Stimulated activated CD4-positive, alpha-beta T cell treated with anti-CD3 and anti-CD28 coated beads, Interleukin-12 subunit alpha, Interleukin-12 subunit beta, amount 100 ng/mL, for 24 hours (primary cell): ENCODE measurements at regions not wholly inside any gene's neighbourhood (a gene's known extent, or its start where the extent isn't known, plus 50 kb on each side); places are given as distances from the start of the nearest gene placed in this dataset.
"Not testable (repeated sequence)": the region's sequence is repeated elsewhere in the genome, so short reads cannot be mapped to it uniquely, and the experiment has no call there.

Experiments
- DNase-seq, 2 experiments: peaks; one replicate each; pipeline ENCODE4 v3.0.0-alpha.2; 2020; ENCODE audit warnings: low read depth in 2 of 2

DNA sequence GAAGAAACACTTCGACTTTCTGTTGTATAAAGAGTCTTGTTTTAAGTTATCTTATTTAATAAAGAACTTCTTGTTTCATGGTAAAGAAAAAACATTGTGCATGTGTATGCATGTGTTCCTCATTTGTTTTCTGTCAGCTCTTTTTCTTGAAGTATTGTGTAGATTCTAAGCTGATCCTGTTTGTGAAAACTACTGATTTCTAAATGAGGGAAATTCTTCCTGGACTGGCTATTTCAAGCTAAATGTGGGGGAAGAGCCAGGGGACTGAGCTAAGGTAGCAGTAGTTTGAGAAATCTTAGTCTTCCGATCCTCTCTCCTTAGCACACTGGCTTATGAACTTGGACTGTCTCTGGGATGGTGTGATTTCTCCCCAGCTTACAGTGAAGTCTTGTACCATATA lies 56.4 kb upstream of the RBMS1 start:
- DNase-seq, result no peak

DNA sequence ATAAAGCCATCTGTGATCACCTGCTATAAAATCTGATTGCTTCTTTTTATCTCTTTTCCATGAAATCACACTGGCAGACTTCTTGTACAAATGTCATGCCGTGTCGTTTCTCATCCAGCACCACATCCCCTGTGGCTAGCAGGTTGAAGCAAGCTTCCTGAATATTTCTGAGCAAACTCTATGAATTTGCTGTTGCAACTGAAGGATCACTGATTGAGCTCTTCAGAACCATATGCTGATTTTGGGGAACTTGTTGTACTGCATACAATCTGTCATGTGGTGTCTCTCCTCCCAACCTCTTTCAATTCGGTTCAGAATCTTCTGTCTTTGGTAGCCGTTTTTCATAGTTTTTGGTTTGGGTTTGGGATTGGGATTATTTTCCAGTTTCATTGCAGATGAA lies 57.7 kb upstream of the RBMS1 start:
- DNase-seq, result no peak

DNA sequence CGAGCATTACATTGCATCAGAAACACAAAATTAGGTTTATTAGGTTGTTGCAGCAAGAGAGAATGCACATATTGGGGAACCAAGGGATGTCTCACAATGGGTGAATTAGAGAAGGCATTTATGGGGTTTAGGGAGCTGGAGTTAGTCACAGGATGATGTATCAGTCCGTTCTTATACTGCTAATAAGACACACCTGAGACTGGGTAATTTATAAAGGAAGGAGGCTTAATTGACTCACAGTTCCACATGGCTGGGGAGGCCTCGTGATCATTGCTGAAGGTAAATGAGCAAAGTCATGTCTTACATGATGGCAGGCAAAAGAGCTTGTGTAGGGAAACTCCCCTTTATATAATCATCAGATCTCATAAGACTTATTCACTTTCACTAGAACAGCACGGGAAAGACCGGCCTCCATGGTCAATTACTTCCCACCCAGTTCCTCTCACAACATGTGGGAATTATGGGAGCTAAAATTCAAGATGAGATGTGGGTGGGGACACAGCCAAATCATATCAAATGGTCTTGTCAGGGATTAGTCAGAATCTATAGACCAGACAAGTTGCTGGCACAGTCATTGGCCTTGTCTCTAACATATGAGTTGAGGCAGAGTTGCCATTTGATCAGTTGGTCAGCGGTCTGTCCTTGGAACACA lies 61.9 kb upstream of the RBMS1 start:
- no peak for DNase-seq

DNA sequence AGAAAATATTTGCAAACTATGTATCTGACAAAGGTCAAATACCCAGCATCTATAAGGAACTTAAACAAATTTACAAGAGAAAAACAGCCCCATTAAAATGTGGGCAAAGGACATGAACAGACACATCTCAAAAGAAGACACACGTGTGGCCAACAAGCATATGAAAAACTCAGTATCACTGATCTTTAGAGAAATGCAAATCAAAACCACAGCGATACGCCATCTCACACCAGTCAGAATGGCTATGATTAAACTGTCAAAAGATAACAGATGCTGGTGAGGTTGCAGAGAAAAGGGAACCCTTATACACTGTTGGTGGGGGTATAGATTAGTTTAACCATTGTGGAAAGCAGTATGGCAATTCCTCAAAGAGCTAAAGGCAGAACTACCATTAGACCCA lies 64.3 kb upstream of the RBMS1 start:
- DNase-seq, result no peak

DNA sequence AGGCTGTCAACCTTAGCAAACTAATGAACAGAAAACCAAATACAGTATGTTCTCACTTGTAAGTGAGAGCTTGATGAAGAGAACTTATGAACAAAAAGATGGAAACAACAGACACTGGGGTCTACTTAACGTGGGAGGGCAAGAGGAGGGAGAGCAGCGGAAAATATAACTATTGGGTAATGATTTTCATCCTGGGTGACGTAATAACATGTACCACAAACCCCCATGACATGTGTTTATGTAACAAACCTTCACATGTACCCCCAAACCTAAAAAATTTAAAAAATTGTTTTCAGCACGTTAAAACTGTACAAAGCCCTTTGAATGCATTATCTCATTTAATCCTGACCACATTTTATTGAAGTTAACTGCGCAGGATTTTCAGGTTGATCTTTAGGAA lies 64.9 kb upstream of the RBMS1 start:
- no peak for DNase-seq

DNA sequence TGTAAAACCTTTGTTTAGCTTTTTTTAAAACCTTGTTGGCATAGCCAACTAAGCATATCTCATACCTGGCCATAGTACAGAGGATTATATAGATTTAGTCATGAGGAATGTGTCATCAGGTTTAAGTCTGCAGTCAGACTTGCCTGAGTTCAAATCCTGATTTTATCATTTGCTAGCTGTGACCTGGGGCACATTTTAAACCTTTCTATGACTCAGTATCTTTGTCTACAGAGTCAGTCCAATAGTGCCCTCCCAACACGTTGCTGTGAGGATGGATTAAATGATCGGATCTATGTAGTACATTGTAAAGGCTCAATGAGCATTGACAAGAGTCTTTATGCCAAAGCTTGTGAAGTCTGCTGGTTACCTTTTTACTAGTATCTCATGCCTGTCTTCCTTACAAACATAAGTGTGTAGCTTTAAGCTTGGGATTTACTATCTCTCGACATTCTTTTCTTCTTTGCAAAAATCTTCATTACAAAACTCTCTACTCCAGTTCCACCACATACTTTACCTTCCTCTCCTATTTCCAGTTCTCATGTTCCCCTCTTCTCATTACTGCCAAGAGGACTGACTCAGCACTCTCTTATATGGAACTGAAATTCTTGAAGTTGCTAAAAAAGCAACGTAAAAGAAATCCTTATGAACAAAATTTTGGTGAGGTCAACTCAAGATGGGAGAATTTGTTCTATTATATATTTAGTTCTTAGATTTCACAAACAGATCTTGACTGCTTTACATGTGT lies 68.1 kb upstream of the RBMS1 start:
- no peak for DNase-seq

DNA sequence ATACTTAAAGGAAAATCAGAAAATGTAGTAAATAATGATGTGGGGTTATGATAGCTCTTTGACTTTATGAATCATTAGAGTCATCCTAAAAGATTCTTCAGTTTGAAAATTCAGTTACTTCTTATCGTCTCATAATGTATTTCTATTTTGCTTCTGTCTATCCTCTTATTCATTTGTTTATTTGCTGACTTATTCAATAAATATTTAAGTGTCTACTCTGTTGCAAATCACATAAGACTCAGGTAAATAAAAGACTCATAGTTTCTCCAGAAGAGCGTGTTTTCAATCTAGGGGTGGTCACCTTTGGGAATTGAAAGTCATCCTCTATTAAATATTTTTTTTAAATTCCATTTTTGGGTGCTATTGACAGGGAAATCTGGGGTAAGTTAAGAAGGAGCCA lies 69.1 kb upstream of the RBMS1 start:
- DNase-seq, result no peak

DNA sequence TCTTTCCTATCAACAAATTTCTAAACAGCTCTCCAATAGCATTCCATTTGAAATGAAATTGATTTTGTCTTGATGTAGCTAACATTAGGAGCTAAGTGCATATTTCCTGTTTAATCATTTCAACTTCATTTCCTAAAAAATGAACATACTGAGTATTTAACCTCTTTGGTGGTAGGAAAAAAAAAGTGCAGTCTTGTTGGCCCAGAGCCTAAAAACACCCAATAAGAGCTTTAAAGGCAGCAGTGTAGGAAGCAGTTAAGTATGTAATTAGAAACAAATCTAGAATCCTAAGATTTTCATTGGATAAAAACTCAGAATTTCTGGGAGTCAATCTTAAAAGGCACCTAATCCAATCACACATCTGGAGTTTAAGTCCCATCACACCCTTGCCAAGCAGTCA lies 71.0 kb upstream of the RBMS1 start:
- no peak for DNase-seq

DNA sequence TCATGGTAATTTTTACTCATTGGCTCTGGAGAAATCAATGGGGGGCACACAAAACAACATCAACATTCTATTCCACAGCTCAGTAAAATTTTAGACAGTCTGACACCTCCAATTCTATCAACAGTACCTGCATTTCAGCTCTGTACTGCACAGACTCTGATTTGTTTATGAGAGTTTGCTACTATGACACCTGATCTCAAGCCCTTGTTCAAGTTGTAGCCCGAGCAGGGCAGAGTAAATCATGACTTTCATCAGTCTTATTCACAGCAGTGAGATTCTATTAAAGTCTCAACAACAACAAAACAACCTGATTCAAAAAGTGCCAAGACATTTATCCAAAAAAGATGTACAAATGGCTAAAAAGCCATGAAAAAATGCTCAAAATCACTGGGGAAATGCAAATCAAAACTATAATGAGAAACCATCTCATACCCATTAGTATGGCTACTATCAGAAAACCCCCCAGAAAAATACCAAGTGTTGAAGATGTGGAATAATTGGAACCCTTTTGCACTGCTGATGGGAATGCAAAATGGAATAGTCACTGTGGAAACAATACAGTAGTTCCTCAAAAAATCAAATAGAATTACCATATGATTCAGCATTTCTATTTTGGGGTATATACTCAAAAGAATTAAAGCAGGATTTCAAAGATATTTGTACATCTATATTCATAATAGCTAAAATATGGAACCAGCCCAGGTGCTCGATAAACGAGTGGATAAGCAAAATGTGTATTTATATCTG lies 71.7 kb upstream of the RBMS1 start:
- DNase-seq, result no peak

DNA sequence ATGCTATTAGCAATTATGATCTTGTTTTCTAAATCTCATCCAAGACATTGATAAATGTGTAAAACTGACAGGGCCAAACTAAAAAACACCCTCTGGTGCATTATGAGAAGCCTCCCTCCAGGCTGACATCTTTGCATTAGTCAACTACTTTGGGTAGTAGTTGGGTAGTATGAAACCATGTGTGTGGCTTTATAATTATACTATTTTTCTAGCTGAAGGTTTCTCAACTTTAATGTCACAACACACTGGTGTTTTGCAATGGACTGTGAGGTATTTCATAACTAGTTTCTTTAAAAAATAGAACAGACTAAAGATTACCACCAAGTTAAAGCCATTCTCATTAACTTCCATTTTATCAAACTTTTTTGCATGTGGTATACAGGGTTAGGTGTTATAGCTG lies 73.1 kb upstream of the RBMS1 start:
- no peak for DNase-seq

DNA sequence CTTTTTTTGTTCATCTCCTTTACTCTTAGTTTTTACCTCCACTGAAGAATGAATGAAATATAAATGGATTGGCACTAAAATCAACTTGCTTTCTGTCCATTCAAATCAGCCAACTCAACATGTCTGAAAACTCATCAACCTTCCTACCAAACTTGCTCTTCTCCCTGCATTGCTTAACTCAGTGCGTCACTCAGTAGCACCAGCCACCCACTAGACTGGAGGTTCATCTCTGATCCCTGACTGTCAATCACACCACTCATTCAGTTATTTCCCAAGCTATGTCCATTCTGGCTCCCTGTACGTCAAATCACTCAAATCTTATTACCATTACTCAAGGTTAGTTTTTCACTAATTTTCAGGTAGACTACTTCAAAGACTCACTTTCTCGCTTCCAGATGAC lies 75.2 kb upstream of the RBMS1 start:
- DNase-seq, result no peak

DNA sequence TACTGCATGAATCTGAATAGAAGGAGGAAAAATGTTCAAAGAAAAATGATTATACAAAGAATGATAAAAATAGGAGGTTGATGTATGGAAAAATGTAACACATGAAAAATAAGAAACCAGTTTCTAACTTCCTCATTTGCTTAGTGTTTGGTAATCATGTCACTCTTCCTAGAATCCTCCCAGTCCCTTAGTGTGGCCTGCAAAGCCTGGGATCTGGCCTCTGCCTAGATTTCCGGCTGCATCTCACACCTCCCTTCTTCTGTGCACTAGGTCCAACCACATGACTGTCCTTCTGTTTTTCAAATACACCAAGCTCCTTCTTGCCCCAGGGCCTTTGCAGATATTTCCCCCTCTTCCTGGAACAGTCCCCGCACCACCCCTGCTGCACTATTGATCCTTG lies 76.8 kb upstream of the RBMS1 start:
- no peak for DNase-seq

DNA sequence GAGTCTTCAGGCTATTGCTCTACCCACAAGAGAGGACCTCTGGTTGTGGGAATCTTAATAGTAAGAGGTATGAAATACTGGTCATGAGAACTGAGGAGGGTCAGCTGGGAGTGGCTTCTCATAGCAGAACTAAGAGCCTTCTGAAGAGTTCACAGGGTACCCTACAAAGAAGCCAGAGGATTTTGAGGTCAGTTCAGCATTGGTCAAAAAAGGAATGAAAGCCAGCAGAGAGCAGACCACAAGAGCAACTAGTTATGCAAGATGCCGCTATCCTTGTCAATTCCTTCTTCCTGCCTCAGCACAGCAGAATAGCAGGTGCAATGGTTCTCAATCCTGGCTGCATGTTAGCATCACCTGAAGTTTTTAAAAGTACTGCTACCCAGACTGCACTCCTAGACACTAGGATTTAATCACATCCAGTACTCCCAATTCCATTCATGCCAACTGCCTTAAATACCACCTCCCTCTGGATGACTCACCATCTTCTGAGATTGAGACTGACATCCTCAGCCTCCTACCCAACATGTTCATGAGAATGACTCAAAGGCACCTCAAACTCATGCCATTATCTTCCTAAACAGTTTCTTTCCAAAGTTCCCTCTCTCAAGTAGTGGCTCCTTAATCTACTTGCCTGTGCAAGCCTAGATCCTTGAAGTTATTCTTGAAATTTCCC lies 81.0 kb upstream of the RBMS1 start:
- no peak for DNase-seq

DNA sequence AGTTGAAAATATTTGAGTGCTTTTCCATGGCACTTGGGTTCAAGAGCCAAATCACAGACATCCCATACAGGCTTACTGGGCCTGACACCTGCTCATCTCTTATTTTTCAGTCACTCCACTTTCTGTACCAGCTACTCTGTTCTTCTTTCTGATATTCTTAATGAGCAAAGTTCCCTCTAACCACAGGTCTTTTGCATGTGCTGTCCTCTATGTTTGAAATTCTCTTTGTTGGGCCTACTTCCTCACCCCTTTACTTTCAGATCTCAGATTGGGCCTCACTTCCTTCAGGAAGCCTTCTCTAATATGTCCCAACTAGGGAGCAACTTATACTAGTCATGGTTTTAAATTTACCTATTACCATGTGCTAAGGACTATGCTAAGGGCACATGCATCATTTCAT lies 81.8 kb upstream of the RBMS1 start:
- DNase-seq, result no peak

DNA sequence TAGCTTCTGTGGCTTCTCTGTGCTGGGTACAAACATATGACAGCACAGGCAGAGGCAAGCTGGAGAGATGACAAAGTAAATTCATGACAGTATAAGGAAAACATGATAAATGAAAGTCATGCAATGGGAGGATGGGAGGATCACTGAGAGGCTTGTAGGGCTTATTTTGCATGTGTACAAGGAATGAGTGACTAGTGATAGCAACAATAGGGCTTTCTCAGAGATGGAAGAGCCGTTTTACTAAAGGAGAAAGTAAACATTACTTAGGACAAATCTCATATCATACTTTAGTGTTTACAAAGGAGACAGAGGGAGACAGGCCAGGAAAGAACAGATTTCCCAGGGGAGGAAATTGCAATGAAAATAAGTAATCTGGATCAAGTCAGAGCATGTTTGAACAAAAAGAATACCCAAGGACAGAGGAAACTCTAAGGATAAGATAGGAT lies 82.5 kb upstream of the RBMS1 start:
- DNase-seq, result no peak

DNA sequence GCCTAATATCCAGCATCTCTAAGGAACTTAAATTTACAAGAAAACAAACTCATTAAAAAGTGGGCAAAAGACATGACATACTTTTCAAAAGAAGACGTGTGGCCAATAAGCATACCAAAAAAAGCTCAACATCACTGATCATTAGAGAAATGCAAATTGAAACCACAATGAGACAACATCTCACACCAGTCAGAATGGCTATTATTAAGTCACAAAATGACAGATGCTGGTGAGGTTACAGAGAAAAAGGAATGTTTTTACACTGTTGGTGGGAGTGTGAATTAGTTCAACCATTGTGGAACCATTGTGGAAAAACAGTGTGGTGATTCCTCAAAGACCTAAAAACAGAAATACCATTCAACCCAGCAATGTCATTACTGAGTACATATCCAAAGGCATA lies 83.5 kb upstream of the RBMS1 start:
- DNase-seq, result not testable (repeated sequence)

DNA sequence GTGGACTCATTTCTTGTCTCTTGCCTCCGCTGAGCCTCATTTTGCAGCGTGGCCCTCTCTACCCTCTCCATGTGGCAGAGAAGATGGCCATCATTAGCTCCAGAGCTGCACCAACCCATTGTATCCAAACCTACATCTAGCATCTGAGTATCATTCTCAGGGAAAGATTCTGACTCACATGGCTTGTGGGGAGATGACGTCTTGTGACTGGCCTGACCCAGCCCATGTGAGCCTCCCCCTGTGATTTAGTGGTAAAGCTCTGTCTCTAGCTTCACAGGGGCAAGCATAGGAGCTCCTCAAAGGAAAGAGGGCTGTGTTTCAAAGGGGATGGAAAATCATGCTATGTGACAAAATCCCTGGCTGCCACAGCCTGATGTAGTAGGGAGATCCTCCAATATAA lies 87.4 kb upstream of the RBMS1 start:
- DNase-seq, result no peak

DNA sequence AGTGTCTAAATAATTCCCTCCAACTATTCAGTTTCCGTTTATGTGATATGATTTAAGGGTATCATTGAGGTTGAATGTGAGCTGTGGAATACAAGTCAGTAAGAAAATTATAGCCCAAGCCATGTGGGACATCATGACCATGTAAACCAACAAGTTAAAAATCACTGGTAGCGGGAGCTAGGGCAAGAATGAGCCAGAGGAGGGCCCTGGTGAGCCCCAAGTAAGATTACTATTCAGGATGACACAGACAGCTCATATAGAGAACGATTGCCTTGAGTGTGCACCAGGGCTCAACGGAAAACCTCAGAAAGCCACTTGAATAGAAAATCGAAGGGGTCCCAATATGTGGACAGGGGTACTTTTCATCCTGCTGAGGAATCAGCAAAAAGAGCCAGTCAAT lies 87.8 kb upstream of the RBMS1 start:
- DNase-seq, result no peak

DNA sequence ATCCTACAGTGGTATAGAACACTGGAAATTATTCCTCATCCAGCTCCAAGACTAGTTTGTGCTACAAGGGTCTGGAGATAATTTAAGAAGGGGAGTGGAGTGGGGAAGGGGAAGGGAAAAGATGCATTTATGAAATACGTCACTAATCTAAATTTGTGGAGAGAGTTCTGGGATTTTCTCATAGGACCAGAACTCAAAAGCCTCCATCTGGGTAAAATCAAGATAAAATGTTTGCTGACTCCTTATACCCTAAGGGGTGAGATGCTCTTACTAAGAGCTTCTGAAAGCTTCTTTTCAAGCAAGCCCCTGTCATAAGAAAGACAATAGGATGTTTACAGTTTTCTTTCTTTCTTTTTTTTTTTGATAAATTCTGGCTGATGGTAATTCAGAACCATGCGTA lies 88.5 kb upstream of the RBMS1 start:
- no peak for DNase-seq

DNA sequence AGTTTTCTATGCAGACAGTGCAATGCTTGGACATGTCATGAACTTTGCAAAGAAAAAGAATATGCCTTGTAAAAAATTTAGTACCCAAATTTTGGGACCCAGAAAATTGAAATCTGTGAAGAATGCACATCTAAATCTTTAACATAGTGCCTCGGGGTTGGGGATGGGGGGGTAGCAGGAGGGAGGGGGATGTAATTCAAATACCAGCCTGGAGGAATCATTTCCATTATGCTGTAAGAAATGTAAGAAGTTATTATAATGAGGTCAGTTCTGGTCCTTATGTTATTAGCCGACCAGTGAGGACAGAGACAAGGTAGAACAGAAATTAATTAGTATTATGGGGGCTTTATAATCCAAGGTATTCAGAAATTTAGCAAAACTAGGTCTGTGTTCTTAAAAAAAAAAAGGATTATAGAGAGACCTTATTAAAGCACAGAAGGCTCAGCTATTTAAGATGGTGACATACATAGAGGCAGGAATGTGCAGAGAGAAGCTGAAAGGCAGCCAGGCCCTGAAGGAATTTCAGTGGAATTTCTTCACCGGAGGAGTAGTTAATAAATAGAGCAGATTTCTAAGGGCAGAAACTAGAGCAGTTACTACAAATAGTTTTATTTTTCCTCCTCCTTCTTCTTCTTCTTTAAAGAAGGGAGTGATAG lies 89.0 kb upstream of the RBMS1 start:
- no peak for DNase-seq

DNA sequence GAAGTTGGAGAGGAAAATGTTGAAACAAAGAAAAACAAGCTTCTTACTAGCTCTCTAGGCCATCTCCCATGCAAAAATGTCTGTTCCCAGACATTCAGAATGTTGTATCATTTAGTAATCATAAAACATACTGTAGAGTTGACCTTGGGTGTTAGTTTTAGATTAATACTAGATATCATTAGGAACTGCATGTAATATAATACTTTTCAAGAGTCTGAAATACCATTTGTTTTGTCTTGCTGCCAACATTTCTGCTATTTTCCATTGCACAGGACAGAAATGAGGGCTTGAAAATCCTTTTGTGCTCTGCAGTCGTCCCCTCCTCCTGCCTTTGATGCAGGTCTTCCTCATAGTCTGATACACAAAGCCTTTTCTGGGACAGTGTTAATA lies 89.5 kb upstream of the RBMS1 start:
- no peak for DNase-seq
